ENCODE measurements at regions not wholly inside any gene's neighbourhood (a gene's known extent, or its start where the extent isn't known, plus 50 kb on each side); places are given as distances from the start of the nearest gene placed in this dataset.
"Not testable (repeated sequence)": the region's sequence is repeated elsewhere in the genome, so short reads cannot be mapped to it uniquely, and the experiment has no call there.

- DNase-seq (ENCODE audit: low spot score), result no peak
Measured at GRCh38 chr2:195466427-195466826, 190.6 kb upstream of the SLC39A10 start.

DNA sequence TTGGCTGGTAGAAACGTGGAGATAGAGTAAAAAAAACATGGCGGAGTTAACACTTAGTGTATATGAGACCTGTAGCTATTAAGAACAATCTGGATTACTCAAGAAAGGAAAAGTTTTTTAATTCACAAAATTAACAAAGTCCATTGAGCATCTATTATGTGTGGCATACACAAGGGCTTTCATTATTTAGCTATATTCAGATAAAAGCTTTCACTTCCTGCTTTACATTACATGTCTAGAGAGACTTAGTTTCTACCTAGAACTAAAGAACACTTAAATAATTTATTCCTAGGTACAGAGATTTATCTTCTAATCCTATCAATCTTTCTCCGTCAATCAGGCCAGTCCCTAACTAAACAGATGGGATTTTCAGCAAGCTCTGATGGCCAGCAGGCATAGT lies 196.0 kb upstream of the SLC39A10 start:
- DNase-seq (ENCODE audit: low spot score), result no peak

DNA sequence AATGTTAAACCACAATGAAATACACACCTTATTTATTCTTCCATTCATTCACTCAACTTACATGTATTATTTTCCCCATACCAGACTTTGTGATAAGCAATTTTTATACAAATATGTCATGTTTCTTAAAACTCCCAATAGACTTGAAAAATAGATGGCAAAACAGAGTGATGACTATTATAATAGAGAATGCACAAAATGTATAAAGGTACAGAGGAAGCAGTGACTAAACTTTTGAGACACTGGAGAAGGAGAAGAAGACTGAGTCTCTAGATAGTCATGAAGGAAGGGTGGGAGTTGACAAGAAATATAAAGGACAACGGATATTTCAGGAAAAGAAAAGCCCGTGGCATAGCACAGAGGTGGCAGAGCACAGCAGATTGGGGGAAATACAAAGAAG lies 198.1 kb upstream of the SLC39A10 start:
- DNase-seq (ENCODE audit: low spot score), result no peak

DNA sequence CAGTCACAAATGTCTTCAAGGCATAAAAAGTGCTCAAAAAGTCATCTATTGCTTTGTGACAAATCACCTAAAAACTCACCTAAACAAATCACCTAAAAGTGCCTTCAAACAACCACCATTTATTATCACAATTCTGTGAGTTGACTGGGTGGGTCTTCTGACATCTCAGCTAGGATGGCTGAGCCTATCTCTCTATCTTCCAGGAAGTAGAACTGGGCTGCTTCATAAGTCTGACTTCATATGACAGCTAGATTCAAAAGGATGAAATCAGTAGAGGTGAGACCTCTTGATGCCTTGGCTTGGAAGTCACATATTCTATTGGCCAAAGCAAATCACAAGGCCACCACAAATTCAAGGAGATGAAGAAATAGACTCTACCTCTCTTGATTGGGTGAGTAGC lies 199.2 kb upstream of the SLC39A10 start:
- DNase-seq (ENCODE audit: low spot score), result no peak

- no peak for DNase-seq (ENCODE audit: low spot score)
Measured at GRCh38 chr2:195456771-195457170, 200.3 kb upstream of the SLC39A10 start.

GRCh38 chr2:195451160-195451559 lies 205.9 kb upstream of the SLC39A10 start:
- DNase-seq (ENCODE audit: low spot score), result no peak

- no peak for DNase-seq (ENCODE audit: low spot score)
Measured at GRCh38 chr2:195450552-195451113, 206.4 kb upstream of the SLC39A10 start.

DNA sequence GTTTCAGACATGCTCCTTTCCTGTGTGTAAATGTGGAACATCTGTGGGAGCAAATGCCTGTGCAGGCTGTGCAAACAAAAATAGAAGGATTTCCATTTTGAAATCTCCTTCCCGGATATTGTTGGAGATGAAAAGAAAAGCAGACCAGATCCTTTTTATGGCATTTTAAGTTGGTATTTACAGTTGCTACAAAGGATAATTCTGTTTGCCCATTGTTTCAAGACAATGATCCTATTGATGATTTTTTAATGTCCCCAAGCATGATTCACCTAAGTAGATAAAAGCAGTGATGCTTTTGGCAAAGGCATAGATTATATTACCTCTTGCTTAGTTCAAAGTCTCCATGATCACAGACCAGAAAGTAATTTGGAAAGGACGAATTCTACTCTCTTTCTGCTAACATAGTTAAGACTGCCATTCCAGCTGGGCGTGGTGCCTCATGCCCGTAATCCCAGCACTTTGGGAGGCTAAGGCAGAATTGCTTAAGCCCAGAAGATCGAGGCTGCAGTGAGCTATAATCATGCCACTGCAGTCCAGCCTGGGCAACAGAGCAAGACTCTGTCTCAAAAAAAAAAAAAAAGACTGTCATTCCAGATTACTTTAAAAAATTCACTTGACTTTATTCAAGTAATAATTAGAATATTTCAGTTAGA lies 209.6 kb upstream of the SLC39A10 start:
- no peak for DNase-seq (ENCODE audit: low spot score)

DNA sequence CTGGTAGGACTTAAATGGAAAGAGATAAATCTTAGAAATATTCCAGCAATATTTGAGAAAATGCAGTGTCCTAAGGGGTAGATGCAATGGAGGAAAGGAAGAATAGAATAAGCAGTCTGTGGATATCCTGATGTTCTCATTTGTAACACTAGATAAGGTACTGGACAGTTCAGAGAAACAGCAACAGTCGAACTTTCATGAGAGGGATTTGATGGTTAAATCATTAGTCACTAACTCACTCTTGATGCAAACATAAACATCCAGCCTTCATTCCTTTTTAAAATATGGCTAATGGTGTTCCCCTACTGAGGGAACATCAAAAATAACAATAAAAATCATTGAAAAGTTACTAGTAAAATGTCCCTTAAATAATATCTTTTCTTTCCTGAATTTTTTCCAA lies 211.4 kb upstream of the SLC39A10 start:
- DNase-seq (ENCODE audit: low spot score), result peak; percentile 4

DNA sequence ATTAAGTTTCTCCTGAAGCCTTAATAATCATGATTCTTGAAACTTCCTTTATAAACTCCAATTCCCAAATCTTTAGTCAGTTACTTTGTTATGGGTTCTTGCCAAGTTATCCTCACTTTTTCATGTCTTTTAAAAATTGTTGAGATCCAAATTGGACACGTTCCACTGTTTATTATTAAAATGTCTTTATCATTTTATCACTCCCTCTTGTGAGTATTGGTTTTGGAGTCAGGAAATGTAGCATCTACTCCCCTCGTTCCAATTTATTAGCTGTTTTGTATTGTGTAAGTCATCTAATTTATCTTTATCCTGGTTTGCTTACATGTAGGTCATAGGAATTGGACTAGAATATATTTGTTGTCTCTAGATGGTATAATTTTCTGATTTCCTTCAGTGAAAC lies 213.1 kb upstream of the SLC39A10 start:
- no peak for DNase-seq (ENCODE audit: low spot score)

DNA sequence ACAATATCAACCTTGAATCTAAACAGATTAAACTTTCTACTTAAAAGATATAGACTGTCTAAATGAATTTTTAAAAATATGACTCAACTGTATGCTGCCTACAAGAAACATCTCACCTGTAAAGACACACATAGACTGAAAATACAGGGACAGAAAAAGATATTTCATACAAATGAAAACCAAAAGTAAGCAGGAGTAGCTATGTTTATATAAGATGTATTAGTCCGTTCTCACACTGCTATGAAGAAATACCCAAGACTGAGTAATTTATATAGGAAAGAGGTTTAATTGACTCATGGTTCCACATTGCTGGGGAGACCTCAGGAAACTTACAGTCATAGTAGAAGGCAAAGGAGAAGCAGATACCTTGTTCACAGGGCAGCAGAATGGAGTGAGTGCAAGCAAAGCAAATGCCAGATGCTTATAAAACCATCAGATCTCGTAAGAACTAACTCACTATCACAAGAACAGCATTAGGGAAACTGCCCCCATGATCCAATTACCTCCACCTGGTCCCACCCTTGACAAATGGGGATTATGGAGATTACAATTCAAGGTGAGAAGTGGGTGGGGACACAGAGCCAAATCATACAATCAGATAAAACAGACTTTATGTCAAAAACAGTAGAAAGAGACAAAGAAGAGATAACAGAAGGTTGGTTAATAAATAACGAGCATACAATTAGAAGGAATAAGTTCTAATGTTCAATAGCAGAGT lies 214.4 kb upstream of the SLC39A10 start:
- DNase-seq (ENCODE audit: low spot score), result no peak

DNA sequence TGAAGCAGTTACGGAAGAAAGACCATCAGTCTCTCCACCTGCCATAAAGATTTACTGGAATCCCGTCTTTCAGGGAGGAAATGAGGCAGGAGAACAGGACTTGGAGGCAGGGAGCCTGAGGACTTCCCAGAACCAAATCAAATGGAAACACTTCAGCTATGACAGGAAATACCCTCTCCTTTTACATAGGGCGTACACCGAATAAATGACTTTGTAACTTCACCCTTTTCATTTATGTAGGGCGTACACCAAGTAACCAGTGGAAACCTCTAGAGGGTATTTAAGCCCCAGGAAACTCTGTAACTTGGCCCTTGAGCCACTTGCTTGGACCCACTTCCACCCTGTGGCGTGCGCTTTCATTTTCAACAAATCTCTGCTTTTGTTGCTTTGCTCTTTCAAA lies 218.3 kb upstream of the SLC39A10 start:
- DNase-seq (ENCODE audit: low spot score), result no peak

GRCh38 chr2:195437521-195437920 lies 219.5 kb upstream of the SLC39A10 start:
- DNase-seq (ENCODE audit: low spot score), result no peak

GRCh38 chr2:195434346-195434745 lies 222.7 kb upstream of the SLC39A10 start:
- DNase-seq (ENCODE audit: low spot score), result no peak

DNA sequence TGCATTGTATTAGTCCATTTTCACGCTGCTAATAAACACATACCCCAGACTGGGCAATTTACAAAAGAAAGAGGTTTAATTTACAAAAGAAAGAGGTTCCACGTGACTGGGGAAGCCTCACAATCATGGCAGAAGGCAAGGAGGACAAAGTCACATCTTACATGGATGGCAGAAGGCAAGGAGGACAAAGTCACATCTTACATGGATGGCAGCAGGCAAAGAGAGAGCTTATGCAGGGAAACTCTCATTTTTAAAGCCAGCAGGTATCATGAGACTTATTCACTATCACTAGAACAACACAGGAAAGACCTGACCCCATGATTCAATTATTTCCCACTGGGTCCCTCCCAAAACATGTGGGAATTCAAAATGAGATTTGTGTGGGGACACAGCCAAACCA lies 223.3 kb upstream of the SLC39A10 start:
- DNase-seq (ENCODE audit: low spot score), result not testable (repeated sequence)

DNA sequence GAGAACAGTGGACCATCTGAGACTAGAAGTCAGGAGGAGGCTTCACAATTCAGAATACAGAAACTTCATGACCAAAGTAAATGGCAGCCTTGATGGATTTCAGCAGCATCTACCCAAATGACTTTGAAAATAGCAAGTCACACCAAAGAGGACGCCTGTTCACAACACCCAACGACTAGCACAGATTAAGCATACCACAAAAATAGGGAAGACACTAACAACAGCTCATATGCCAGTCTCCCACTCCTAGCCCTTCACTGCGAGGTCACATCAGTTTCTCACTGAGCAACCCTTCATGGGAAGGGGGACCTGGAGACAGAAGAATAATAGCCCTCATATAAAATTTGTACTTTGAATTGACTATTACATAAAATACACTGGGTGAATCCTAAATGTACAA lies 228.4 kb upstream of the SLC39A10 start:
- DNase-seq (ENCODE audit: low spot score), result no peak

- DNase-seq (ENCODE audit: low spot score), result no peak
Measured at GRCh38 chr2:195425328-195425727, 231.7 kb upstream of the SLC39A10 start.

GRCh38 chr2:195419033-195419432 lies 238.0 kb upstream of the SLC39A10 start:
- no peak for DNase-seq (ENCODE audit: low spot score)

DNA sequence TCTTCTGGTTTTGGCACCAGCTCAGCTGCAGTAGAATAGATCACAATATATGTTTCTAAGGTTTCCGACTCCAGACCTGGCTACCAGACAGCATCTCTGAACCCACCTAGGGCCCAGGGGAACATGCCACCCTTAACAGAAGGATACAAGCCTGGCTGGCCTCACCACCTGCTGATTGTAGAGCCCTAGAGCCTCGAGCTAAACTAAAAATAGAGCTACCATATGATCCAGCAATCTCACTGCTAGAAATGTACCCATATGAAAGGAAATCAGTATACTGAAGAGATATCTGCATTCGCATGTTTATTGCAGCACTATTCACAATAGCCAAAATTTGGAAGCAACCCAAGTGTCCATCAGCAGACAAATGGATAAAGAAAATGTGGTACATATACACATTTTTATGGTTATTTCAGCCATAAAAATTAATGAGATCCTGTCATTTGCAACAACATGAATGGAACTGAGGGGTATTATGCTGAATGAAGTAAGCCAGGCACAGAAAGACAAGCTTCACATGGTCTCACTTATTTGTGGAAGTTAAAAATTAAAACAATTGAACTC lies 242.4 kb upstream of the SLC39A10 start:
- no peak for DNase-seq (ENCODE audit: low spot score)

- no peak for DNase-seq (ENCODE audit: low spot score)
Measured at GRCh38 chr2:195413944-195414343, 243.1 kb upstream of the SLC39A10 start.

- DNase-seq (ENCODE audit: low spot score), result no peak
Measured at GRCh38 chr2:195413422-195413821, 243.6 kb upstream of the SLC39A10 start.

GRCh38 chr2:195411219-195411687 lies 245.8 kb upstream of the SLC39A10 start:
- DNase-seq (ENCODE audit: low spot score), result peak; percentile 94
